Mammary epithelial cell (primary cell): ENCODE measurements at regions not wholly inside any gene's neighbourhood (a gene's known extent, or its start where the extent isn't known, plus 50 kb on each side); places are given as distances from the start of the nearest gene placed in this dataset.

Source experiments
- CTCF ChIP-seq, 2 donors: IDR thresholded peaks in 1 of 2; conservative IDR thresholded peaks in 1 of 2; 2 replicates each; pipeline ENCODE4 v1.5.1; 2011 to 2012; ENCODE audit warnings: inconsistent platforms in 2 of 2, low read length in 2 of 2, mild to moderate bottlenecking in 2 of 2, control low read depth in 1 of 2, low read depth in 1 of 2; ENCODE audit not compliant: insufficient read depth in 1 of 2; ENCODE audit errors: extremely low read depth in 1 of 2
- EZH2 ChIP-seq: IDR thresholded peaks from 2 replicates; pipeline ENCODE4 v1.6.1; 2012; ENCODE audit warnings: low read length, inconsistent platforms, borderline replicate concordance

- no peak for TF ChIP-seq CTCF (conservative IDR thresholded peaks at IDR 0.05 in 1 of 2, IDR thresholded peaks at IDR 0.05 in 1 of 2; ENCODE audit: extremely low read depth in 1 of 2, insufficient read depth in 1 of 2, low read depth in 1 of 2, low read length in 2 of 2)
- TF ChIP-seq EZH2: no peak
Observed at GRCh38 chr3:164679245-164679644, 399.1 kb downstream of the SI start.
